ENCODE measurements at regions not wholly inside any gene's neighbourhood (a gene's known extent, or its start where the extent isn't known, plus 50 kb on each side); places are given as distances from the start of the nearest gene placed in this dataset.

- Mint-ChIP-seq H3K4me3 (ENCODE audit: low read depth) (no peak overlapping the region), H3K36me3 (ENCODE audit: insufficient read depth) (no peaks in the 10 kb centered on the region), H3K27ac (no peak overlapping the region), H3K9me3 (ENCODE audit: low read depth) (peaks cover 3% of the 10 kb centered on the region), H3K27me3 (no peaks in the 10 kb centered on the region), H3K4me1 (ENCODE audit: low read depth) (no peaks in the 10 kb centered on the region)
- no peak for DNase-seq (ENCODE audit: low spot score, unreplicated experiment)
- TF ChIP-seq CTCF (IDR thresholded peaks at IDR 0.05; ENCODE audit: unreplicated experiment): no peak
Observed at GRCh38 chr4:179977378-179977777, 2265.8 kb upstream of the TENM3 start.

- no peak for DNase-seq (ENCODE audit: low spot score, unreplicated experiment)
Observed at GRCh38 chr4:179981161-179981560, 2262.0 kb upstream of the TENM3 start.

GRCh38 chr4:179989975-179990374, 2253.2 kb upstream of the TENM3 start:
- H3K9me3 Mint-ChIP-seq (ENCODE audit: low read depth): peaks cover 11% of the 10 kb centered on the region
- no peaks in the 10 kb centered on the region for H3K27me3 Mint-ChIP-seq
- no peaks in the 10 kb centered on the region for H3K4me1 Mint-ChIP-seq (ENCODE audit: low read depth)
- no peak for TF ChIP-seq CTCF (IDR thresholded peaks at IDR 0.05; ENCODE audit: unreplicated experiment)
- DNase-seq (ENCODE audit: low spot score, unreplicated experiment): no peak
- no peak overlapping the region for H3K4me3 Mint-ChIP-seq (ENCODE audit: low read depth)
- no peaks in the 10 kb centered on the region for H3K36me3 Mint-ChIP-seq (ENCODE audit: insufficient read depth)
- no peak overlapping the region for H3K27ac Mint-ChIP-seq

More at GRCh38 chr4:179981161-179981560, 2262.0 kb upstream of the TENM3 start:
- Mint-ChIP-seq H3K27ac (no peak overlapping the region), H3K27me3 (no peaks in the 10 kb centered on the region), H3K4me1 (ENCODE audit: low read depth) (no peaks in the 10 kb centered on the region), H3K36me3 (ENCODE audit: insufficient read depth) (no peaks in the 10 kb centered on the region), H3K9me3 (ENCODE audit: low read depth) (no peaks in the 10 kb centered on the region), H3K4me3 (ENCODE audit: low read depth) (no peak overlapping the region)
- no peak for TF ChIP-seq CTCF (IDR thresholded peaks at IDR 0.05; ENCODE audit: unreplicated experiment)

GRCh38 chr4:180009316-180009715, 2233.9 kb upstream of the TENM3 start:
- Mint-ChIP-seq H3K36me3 (ENCODE audit: insufficient read depth) (no peaks in the 10 kb centered on the region), H3K27me3 (no peaks in the 10 kb centered on the region), H3K27ac (no peak overlapping the region), H3K4me1 (ENCODE audit: low read depth) (no peaks in the 10 kb centered on the region), H3K9me3 (ENCODE audit: low read depth) (no peaks in the 10 kb centered on the region), H3K4me3 (ENCODE audit: low read depth) (no peak overlapping the region)
- no peak for DNase-seq (ENCODE audit: low spot score, unreplicated experiment)
- TF ChIP-seq CTCF (IDR thresholded peaks at IDR 0.05; ENCODE audit: unreplicated experiment): no peak

GRCh38 chr4:180028682-180029081, 2214.5 kb upstream of the TENM3 start:
- Mint-ChIP-seq H3K27me3 (no peaks in the 10 kb centered on the region), H3K27ac (no peak overlapping the region), H3K9me3 (ENCODE audit: low read depth) (no peaks in the 10 kb centered on the region), H3K4me1 (ENCODE audit: low read depth) (no peaks in the 10 kb centered on the region), H3K4me3 (ENCODE audit: low read depth) (no peak overlapping the region), H3K36me3 (ENCODE audit: insufficient read depth) (no peaks in the 10 kb centered on the region)
- peak; percentile 62 for TF ChIP-seq CTCF (IDR thresholded peaks at IDR 0.05; ENCODE audit: unreplicated experiment)
- DNase-seq (ENCODE audit: low spot score, unreplicated experiment): peak; percentile 16
